Kidney tubule cell (primary cell): ENCODE measurements at regions not wholly inside any gene's neighbourhood (a gene's known extent, or its start where the extent isn't known, plus 50 kb on each side); places are given as distances from the start of the nearest gene placed in this dataset.
"Not testable (repeated sequence)": the region's sequence is repeated elsewhere in the genome, so short reads cannot be mapped to it uniquely, and the experiment has no call there.

Experiments used
- DNase-seq: peaks from one replicate; pipeline ENCODE4 v3.0.0-alpha.2; 2018; ENCODE audit warnings: low spot score

GRCh38 chr2:126952216-126952615, 53.5 kb downstream of the TEX51 start:
- peak; percentile 51 for DNase-seq

- no peak for DNase-seq
Observed at GRCh38 chr2:126953483-126953882, 54.8 kb downstream of the TEX51 start.

- no peak for DNase-seq
Observed at GRCh38 chr2:126954831-126955230, 56.1 kb downstream of the TEX51 start.

GRCh38 chr2:126956773-126957172, 58.1 kb downstream of the TEX51 start:
- DNase-seq: not testable (repeated sequence)

GRCh38 chr2:126963390-126963789, 64.7 kb downstream of the TEX51 start:
- no peak for DNase-seq

GRCh38 chr2:126966601-126967000, 67.9 kb downstream of the TEX51 start:
- DNase-seq: no peak

GRCh38 chr2:126970583-126970982, 71.9 kb downstream of the TEX51 start:
- no peak for DNase-seq

- no peak for DNase-seq
Observed at GRCh38 chr2:126971162-126971480, 72.4 kb downstream of the TEX51 start.

- DNase-seq: peak; percentile 72
Observed at GRCh38 chr2:126971481-126972278, 73.0 kb downstream of the TEX51 start.

GRCh38 chr2:126972279-126972626, 73.6 kb downstream of the TEX51 start:
- DNase-seq: no peak

- DNase-seq: peak; percentile 70
Observed at GRCh38 chr2:126973745-126974144, 75.1 kb downstream of the TEX51 start.

- DNase-seq: no peak
Observed at GRCh38 chr2:126975671-126976655, 77.3 kb downstream of the TEX51 start.

- DNase-seq: no peak
Observed at GRCh38 chr2:126976721-126977328, 78.1 kb downstream of the TEX51 start.

- DNase-seq: no peak
Observed at GRCh38 chr2:126978333-126978732, 79.6 kb downstream of the TEX51 start.

GRCh38 chr2:126979039-126980003, 80.6 kb downstream of the TEX51 start:
- DNase-seq: no peak

GRCh38 chr2:126981476-126981875, 82.8 kb downstream of the TEX51 start:
- DNase-seq: no peak

GRCh38 chr2:126982935-126983334, 84.2 kb downstream of the TEX51 start:
- DNase-seq: no peak

GRCh38 chr2:126986631-126987187, 88.0 kb downstream of the TEX51 start:
- DNase-seq: no peak

GRCh38 chr2:126988482-126988881, 89.8 kb downstream of the TEX51 start:
- DNase-seq: no peak

GRCh38 chr2:126989064-126989463, 90.4 kb downstream of the TEX51 start:
- not testable (repeated sequence) for DNase-seq

- peak; percentile 16 for DNase-seq
Observed at GRCh38 chr2:126990200-126990599, 91.5 kb downstream of the TEX51 start.
